Thoracic aorta (tissue), 2 donors: ENCODE measurements at regions not wholly inside any gene's neighbourhood (a gene's known extent, or its start where the extent isn't known, plus 50 kb on each side); places are given as distances from the start of the nearest gene placed in this dataset.

Source experiments
- ATAC-seq: fragments of 150-250 bp; one replicate; pipeline ENCODE4 v1.8.0; 2017; ENCODE audit warnings: low read depth; ENCODE audit not compliant: insufficient number of reproducible peaks, low FRiP score
- DNase-seq: peaks from one replicate; pipeline ENCODE4 v3.0.0-alpha.2; 2020; ENCODE audit warnings: low spot score
- H3K27ac ChIP-seq, 2 donors: fragments of 200-600 bp; sonication (generic); 1 replicate in 1 of 2; 2 replicates in 1 of 2; pipeline ENCODE4 v1.5.1; 2016; ENCODE audit warnings: mild to moderate bottlenecking in 2 of 2, moderate library complexity in 2 of 2
- H3K27me3 ChIP-seq: fragments of 200-600 bp; sonication (generic); replicated peaks from 2 replicates; pipeline ENCODE4 v1.6.0; 2016; ENCODE audit warnings: mild to moderate bottlenecking; ENCODE audit not compliant: insufficient read depth
- H3K36me3 ChIP-seq: fragments of 200-600 bp; sonication (generic); one replicate; pipeline ENCODE4 v1.5.1; 2016
- H3K4me1 ChIP-seq, 2 donors: fragments of 200-600 bp; sonication (generic); 1 replicate in 1 of 2; 2 replicates in 1 of 2; pipeline versions ENCODE4 v1.5.1 to v1.6.0; 2016; ENCODE audit warnings: low read depth in 2 of 2, mild to moderate bottlenecking in 1 of 2; ENCODE audit not compliant: control insufficient read depth in 1 of 2
- H3K4me3 ChIP-seq: fragments of 200-600 bp; sonication (generic); 2 replicates; pipeline ENCODE4 v1.5.1; 2016; ENCODE audit warnings: mild to moderate bottlenecking
- H3K9me3 ChIP-seq: fragments of 200-600 bp; sonication (generic); 2 replicates; pipeline ENCODE4 v1.5.1; 2016
- CTCF ChIP-seq: fragments of 200-600 bp; sonication (generic); IDR thresholded peaks from one replicate; pipeline ENCODE4 v1.5.1; 2019; ENCODE audit warnings: antibody characterized with exemption

GRCh38 chr13:33535061-33535460 is 249.5 kb upstream of the STARD13 start:
- Histone ChIP-seq H3K9me3 (no peaks in the 10 kb centered on the region), H3K27me3 (no peaks in the 10 kb centered on the region), H3K4me1 (peaks cover 5 to 34% of the 10 kb centered on the region in 2 donors), H3K4me3 (no peak overlapping the region), H3K36me3 (no peaks in the 10 kb centered on the region), H3K27ac (no peak overlapping the region)
- DNase-seq (no peak), ATAC-seq (no peak)
- no peak for TF ChIP-seq CTCF

GRCh38 chr13:33536601-33537000 is 251.0 kb upstream of the STARD13 start:
- no peaks in the 10 kb centered on the region for H3K27me3 ChIP-seq
- H3K36me3 ChIP-seq = no peaks in the 10 kb centered on the region
- H3K4me3 ChIP-seq = peak overlapping the region; percentile 49
- H3K27ac ChIP-seq = peak overlapping the region; percentile 66 to 79
- TF ChIP-seq CTCF = no peak
- ATAC-seq (no peak), DNase-seq (no peak)
- peaks cover 12 to 46% of the 10 kb centered on the region in 2 donors for H3K4me1 ChIP-seq
- H3K9me3 ChIP-seq = no peaks in the 10 kb centered on the region

- peak overlapping the region; percentile 66 to 79 for H3K27ac ChIP-seq
- ATAC-seq (no peak), DNase-seq (no peak)
- H3K36me3 ChIP-seq = no peaks in the 10 kb centered on the region
- H3K9me3 ChIP-seq = no peaks in the 10 kb centered on the region
- no peak for TF ChIP-seq CTCF
- H3K4me1 ChIP-seq = peaks cover 12 to 45% of the 10 kb centered on the region in 2 donors
- no peaks in the 10 kb centered on the region for H3K27me3 ChIP-seq
- H3K4me3 ChIP-seq = peak overlapping the region; percentile 49
These were observed 251.5 kb upstream of the STARD13 start for GRCh38 chr13:33537026-33537425.

GRCh38 chr13:33537676-33538075 is 252.1 kb upstream of the STARD13 start:
- no peaks in the 10 kb centered on the region for H3K27me3 ChIP-seq
- no peak for TF ChIP-seq CTCF
- ATAC-seq (no peak), DNase-seq (no peak)
- H3K4me1 ChIP-seq = peaks cover 12 to 38% of the 10 kb centered on the region in 2 donors
- peak overlapping the region; percentile 18 for H3K4me3 ChIP-seq
- H3K9me3 ChIP-seq = no peaks in the 10 kb centered on the region
- no peaks in the 10 kb centered on the region for H3K36me3 ChIP-seq
- peak overlapping the region; percentile 66 to 79 for H3K27ac ChIP-seq

GRCh38 chr13:33541456-33541855 is 255.9 kb upstream of the STARD13 start:
- H3K4me1 ChIP-seq = peaks cover 24 to 50% of the 10 kb centered on the region in 2 donors
- no peaks in the 10 kb centered on the region for H3K27me3 ChIP-seq
- ATAC-seq (no peak), DNase-seq (no peak)
- H3K4me3 ChIP-seq = peak overlapping the region; percentile 82
- H3K27ac ChIP-seq = peak overlapping the region; percentile 97 to 99
- no peaks in the 10 kb centered on the region for H3K9me3 ChIP-seq
- no peak for TF ChIP-seq CTCF
- H3K36me3 ChIP-seq = no peaks in the 10 kb centered on the region
